CD4-positive, CD25-positive, alpha-beta regulatory T cell (primary cell): ENCODE measurements at regions not wholly inside any gene's neighbourhood (a gene's known extent, or its start where the extent isn't known, plus 50 kb on each side); places are given as distances from the start of the nearest gene placed in this dataset.

ENCODE experiments used
- ATAC-seq, 2 donors: fragments of 150-1000 bp; cut with Tn5 transposase; one replicate each; pipeline ENCODE4 v1.10.0; 2021; ENCODE audit warnings: low read depth in 2 of 2, moderate number of reproducible peaks in 2 of 2, moderate library complexity in 1 of 2
- DNase-seq, 3 donors: peaks; one replicate each; pipeline versions ENCODE4 v3.0.0 to v3.0.0-alpha.2; 2012 to 2022; ENCODE audit warnings: mixed read lengths in 1 of 3
- H3K27ac ChIP-seq: one replicate; pipeline ENCODE4 v1.7.0; 2013; ENCODE audit warnings: mild to moderate bottlenecking, low read length; ENCODE audit not compliant: insufficient read depth, poor library complexity, severe bottlenecking
- H3K27me3 ChIP-seq: one replicate; pipeline ENCODE4 v1.7.0; 2013; ENCODE audit warnings: low read length; ENCODE audit not compliant: control insufficient read depth, insufficient read depth
- H3K36me3 ChIP-seq: one replicate; pipeline ENCODE4 v1.7.0; 2013; ENCODE audit warnings: mild to moderate bottlenecking, low read length, moderate library complexity; ENCODE audit not compliant: control insufficient read depth, insufficient read depth
- H3K4me1 ChIP-seq: 2 replicates; pipeline ENCODE4 v1.7.0; 2013; ENCODE audit warnings: mild to moderate bottlenecking, low read length; ENCODE audit not compliant: insufficient read depth, control insufficient read depth, poor library complexity, severe bottlenecking
- H3K4me3 ChIP-seq: one replicate; pipeline ENCODE4 v1.7.0; 2013; ENCODE audit warnings: low read depth, mild to moderate bottlenecking, low read length, moderate library complexity
- H3K9me3 ChIP-seq, 2 experiments: 1 replicate in 1 of 2; 2 replicates in 1 of 2; pipeline ENCODE4 v1.7.0; 2013; ENCODE audit warnings: low read length in 2 of 2, mild to moderate bottlenecking in 1 of 2, moderate library complexity in 1 of 2; ENCODE audit not compliant: control insufficient read depth in 2 of 2
- H3K27ac Mint-ChIP-seq, 3 donors: one replicate each; pipeline ENCODE4 v1.8.0; 2020 to 2022; ENCODE audit warnings: mild to moderate bottlenecking in 3 of 3, mixed read lengths in 3 of 3, moderate library complexity in 2 of 3
- H3K27me3 Mint-ChIP-seq: one replicate; pipeline ENCODE4 v1.8.0; 2022; ENCODE audit warnings: mild to moderate bottlenecking, mixed read lengths
- H3K36me3 Mint-ChIP-seq: one replicate; pipeline ENCODE4 v1.8.0; 2020; ENCODE audit warnings: mixed read lengths
- H3K4me1 Mint-ChIP-seq, 4 donors: one replicate each; pipeline ENCODE4 v1.8.0; 2020 to 2022; ENCODE audit warnings: mixed read lengths in 4 of 4, mild to moderate bottlenecking in 1 of 4
- H3K4me3 Mint-ChIP-seq, 4 donors: one replicate each; pipeline ENCODE4 v1.8.0; 2020 to 2022; ENCODE audit warnings: mild to moderate bottlenecking in 4 of 4, mixed read lengths in 4 of 4, moderate library complexity in 3 of 4
- H3K9me3 Mint-ChIP-seq, 7 donors: one replicate each; pipeline ENCODE4 v1.8.0; 2020 to 2022; ENCODE audit warnings: mixed read lengths in 7 of 7, mild to moderate bottlenecking in 3 of 7, moderate library complexity in 2 of 7

DNA sequence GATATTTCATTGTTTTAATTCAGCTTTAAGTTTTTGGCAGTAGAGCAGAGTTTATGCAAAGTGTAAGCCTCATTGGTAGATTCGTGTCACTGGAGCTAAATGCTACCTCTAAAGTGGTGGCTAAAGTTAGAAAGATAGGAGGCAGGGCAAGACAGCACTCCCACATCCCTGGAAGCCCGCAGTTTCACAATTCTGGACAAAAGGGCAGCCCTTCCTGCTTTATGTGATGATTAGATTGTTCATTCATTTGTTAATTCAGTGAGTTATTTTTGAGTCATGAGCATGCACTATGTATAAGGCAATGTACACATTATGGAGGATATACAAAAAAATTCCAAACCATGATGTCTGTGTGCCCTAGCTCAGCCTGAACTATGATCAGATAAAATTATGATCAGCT is 52.1 kb upstream of the EIF3M start:
- no peaks in the 10 kb centered on the region for H3K36me3 ChIP-seq
- no peak for ATAC-seq
- peaks cover 4% of the 10 kb centered on the region for H3K27me3 Mint-ChIP-seq

DNA sequence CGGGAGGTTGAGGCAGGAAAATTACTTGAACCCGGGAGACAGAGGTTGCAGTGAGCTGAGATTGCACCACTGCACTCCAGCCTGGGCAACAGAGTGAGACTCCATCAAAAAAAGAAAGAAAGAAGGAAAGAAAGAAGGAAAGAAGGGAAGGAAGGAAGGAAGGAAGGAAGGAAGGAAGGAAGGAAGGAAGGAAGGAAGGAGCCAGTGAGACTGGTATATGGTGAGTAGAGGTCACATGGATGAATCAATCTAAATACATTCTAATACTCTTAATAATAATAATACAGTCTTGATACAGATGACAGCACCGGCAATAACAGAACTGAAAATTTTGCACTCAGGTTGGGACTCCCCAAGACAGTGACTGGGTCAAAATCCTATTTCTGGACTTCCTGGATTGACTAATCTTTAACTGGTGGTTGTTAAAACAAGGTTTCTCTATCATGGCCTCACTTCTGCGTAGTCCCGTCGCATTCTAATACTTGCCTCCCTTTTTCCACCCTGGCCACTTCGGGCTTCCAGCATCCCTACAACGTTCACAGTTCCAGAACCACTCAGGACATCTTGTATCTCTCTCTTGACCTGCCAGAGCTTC is 53.5 kb upstream of the EIF3M start:
- Histone ChIP-seq H3K36me3 (no peaks in the 10 kb centered on the region), H3K9me3 (no peaks in the 10 kb centered on the region), H3K4me1 (no peaks in the 10 kb centered on the region), H3K27ac (no peak overlapping the region), H3K27me3 (no peaks in the 10 kb centered on the region), H3K4me3 (no peak overlapping the region)
- H3K36me3 Mint-ChIP-seq, result no peaks in the 10 kb centered on the region
- H3K4me1 Mint-ChIP-seq, result no peaks in the 10 kb centered on the region
- no peak overlapping the region for H3K4me3 Mint-ChIP-seq
- no peak overlapping the region for H3K27ac Mint-ChIP-seq
- H3K9me3 Mint-ChIP-seq, result peaks cover 0 to 4% (median 0%) of the 10 kb centered on the region in 7 donors
- peaks cover 4% of the 10 kb centered on the region for H3K27me3 Mint-ChIP-seq
- DNase-seq (no peak), ATAC-seq (no peak)

More for the DNA sequence above, 52.1 kb upstream of the EIF3M start:
- no peak overlapping the region for H3K4me3 ChIP-seq
- Mint-ChIP-seq H3K4me3 (no peak overlapping the region), H3K9me3 (peaks cover 0 to 4% (median 0%) of the 10 kb centered on the region in 7 donors), H3K36me3 (no peaks in the 10 kb centered on the region), H3K4me1 (no peaks in the 10 kb centered on the region), H3K27ac (no peak overlapping the region)
- H3K27me3 ChIP-seq, result no peaks in the 10 kb centered on the region
- no peak overlapping the region for H3K27ac ChIP-seq
- no peaks in the 10 kb centered on the region for H3K4me1 ChIP-seq
- H3K9me3 ChIP-seq, result no peaks in the 10 kb centered on the region
- DNase-seq, result no peak

DNA sequence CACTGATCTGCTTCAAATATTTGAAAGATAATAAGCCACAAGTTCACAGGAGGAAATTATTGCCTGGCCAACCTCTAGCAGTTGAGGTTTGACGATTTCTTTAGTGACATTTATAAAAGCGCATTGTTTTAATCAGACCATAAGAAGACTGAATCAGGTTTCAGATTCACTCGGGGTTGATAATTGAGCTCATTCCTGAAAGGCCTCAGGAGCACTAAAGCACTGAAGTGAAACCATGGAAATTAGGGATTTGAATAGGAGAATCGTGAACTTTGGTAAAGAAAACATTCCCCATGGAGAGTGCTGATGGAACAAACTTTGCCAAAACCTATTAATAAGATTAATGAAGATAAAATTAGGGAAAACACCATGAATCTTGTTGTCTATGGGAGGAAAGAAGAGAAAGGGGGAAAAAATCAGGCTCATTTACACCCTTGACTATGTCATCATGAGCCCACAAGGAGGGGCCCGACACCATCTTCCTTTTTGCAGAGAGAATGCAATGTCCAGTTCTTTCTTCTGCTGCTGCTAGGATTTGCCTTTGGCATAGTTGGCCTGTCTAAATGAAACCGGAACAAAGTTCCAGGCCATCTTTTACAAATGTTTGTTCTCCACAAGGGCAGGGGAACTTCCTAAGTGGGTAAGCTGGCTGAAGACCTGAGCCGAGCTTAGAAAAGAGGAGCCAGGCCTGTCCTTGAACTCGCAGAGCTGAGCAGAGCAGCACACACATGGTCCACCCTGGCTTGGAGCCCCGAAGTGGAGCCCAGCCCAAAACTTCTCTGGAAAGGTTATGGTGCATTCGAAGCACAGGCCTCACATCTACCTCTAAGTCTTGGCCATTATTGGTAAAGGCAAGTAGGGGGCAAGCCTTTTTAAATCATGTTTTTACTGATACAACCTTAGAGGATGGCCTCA is 56.1 kb upstream of the EIF3M start:
- no peak overlapping the region for H3K27ac Mint-ChIP-seq
- H3K27me3 ChIP-seq, result no peaks in the 10 kb centered on the region

DNA sequence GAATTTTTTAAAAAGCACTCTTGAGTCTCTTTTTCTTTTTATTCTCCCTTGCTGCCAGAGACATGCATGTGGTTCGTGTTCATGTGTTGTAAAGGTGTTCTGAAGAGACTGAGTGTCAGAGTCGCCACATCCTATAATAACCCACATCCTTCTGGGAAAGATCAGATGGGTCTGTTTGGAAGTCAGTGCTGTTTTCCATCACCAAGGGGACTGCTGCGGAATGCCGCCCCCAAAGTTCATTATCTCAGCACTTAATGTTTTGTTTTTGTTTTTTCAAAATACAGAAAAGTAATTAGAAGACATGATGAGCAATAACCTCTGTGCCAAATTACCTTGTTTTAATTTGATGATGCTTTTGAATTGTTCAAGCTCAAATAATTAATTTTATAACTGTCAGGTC is 56.9 kb upstream of the EIF3M start:
- Histone ChIP-seq H3K36me3 (no peaks in the 10 kb centered on the region), H3K4me3 (no peak overlapping the region), H3K27ac (no peak overlapping the region), H3K4me1 (no peaks in the 10 kb centered on the region), H3K9me3 (no peaks in the 10 kb centered on the region), H3K27me3 (no peaks in the 10 kb centered on the region)
- Mint-ChIP-seq H3K27ac (no peak overlapping the region), H3K4me1 (no peaks in the 10 kb centered on the region), H3K27me3 (peaks cover 4% of the 10 kb centered on the region), H3K9me3 (peaks cover 0 to 6% (median 0%) of the 10 kb centered on the region in 7 donors), H3K4me3 (no peak overlapping the region), H3K36me3 (no peaks in the 10 kb centered on the region)
- ATAC-seq (no peak), DNase-seq (no peak)

More for the DNA sequence above, 56.1 kb upstream of the EIF3M start:
- Mint-ChIP-seq H3K9me3 (peaks cover 0 to 6% (median 0%) of the 10 kb centered on the region in 7 donors), H3K36me3 (no peaks in the 10 kb centered on the region), H3K4me1 (no peaks in the 10 kb centered on the region), H3K4me3 (no peak overlapping the region), H3K27me3 (peaks cover 4% of the 10 kb centered on the region)
- DNase-seq, result no peak
- Histone ChIP-seq H3K36me3 (no peaks in the 10 kb centered on the region), H3K4me3 (no peak overlapping the region), H3K9me3 (no peaks in the 10 kb centered on the region), H3K4me1 (no peaks in the 10 kb centered on the region), H3K27ac (no peak overlapping the region)
- ATAC-seq, result no peak

DNA sequence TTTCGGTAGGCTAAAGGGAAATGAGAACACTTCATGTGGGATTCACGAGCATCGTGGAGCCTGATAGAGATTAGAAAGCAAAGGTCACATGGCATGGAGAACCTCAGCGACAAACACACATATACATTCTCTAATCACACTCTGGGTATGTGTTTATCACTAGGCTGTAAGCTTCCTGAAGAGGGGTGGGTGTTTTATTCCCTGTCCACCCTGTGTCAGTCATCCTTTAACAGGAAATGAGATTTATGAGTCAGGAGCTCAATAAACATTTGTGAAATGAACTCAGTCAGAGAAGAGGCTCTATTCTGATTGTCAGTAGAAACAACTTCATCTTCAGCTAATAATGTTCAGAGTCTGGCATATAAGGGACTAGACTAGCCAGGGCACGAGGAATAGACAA is 71.7 kb upstream of the EIF3M start:
- H3K4me1 Mint-ChIP-seq, result no peaks in the 10 kb centered on the region

DNA sequence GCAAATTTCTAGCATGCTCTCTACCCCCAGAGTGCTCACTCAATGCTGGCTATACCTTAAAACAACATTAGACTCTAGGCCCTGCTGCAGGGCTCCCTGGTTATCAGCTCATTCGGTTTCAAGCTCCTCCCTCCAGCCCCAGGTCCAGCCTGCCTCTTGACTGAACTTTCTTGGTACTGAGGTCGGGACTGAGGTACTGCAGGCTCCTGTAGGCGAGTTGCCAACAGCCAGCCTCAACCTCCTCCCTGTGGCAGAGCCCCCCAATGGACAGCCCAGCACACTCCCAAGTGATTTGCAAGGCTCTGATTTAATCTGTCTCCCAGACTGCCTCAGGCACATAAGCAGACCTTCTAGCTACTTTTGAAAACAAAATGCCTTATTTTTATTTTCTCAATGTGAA is 73.6 kb upstream of the EIF3M start:
- Mint-ChIP-seq H3K27ac (no peak overlapping the region), H3K9me3 (peaks cover 0 to 2% (median 0%) of the 10 kb centered on the region in 7 donors), H3K36me3 (no peaks in the 10 kb centered on the region), H3K4me3 (no peak overlapping the region), H3K4me1 (no peaks in the 10 kb centered on the region), H3K27me3 (peaks cover 21% of the 10 kb centered on the region)
- Histone ChIP-seq H3K27me3 (peaks cover 3% of the 10 kb centered on the region), H3K36me3 (no peaks in the 10 kb centered on the region), H3K27ac (no peak overlapping the region), H3K4me3 (no peak overlapping the region), H3K4me1 (no peaks in the 10 kb centered on the region), H3K9me3 (no peaks in the 10 kb centered on the region)
- DNase-seq (no peak), ATAC-seq (no peak)

More for the DNA sequence above, 71.7 kb upstream of the EIF3M start:
- Mint-ChIP-seq H3K27ac (no peak overlapping the region), H3K9me3 (peaks cover 0 to 3% (median 2%) of the 10 kb centered on the region in 7 donors), H3K27me3 (peaks cover 29% of the 10 kb centered on the region), H3K36me3 (no peaks in the 10 kb centered on the region), H3K4me3 (no peak overlapping the region)
- Histone ChIP-seq H3K4me1 (no peaks in the 10 kb centered on the region), H3K4me3 (no peak overlapping the region), H3K36me3 (no peaks in the 10 kb centered on the region), H3K27ac (no peak overlapping the region), H3K9me3 (no peaks in the 10 kb centered on the region), H3K27me3 (peaks cover 3% of the 10 kb centered on the region)
- ATAC-seq (no peak), DNase-seq (no peak)

DNA sequence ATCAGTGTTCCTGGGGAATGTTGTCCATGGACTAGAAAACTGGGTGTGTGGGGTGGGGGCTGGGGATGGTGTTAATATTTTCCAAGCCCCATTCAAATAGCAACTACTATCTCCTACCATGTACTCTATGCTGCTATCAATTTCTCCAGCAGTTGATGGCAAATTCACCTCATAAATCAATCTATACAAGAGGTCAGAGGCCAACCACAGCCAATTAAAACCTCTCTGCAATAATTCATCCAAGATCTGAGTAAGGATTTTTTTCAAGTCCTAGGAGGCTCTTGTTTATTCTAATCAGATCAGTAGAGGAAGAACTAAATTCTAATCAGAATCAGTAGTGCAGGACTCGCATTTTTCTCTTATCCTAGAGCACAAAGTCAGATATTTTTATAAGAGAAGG is 73.4 kb upstream of the WT1 start:
- Histone ChIP-seq H3K27me3 (peaks cover 3% of the 10 kb centered on the region), H3K4me1 (no peaks in the 10 kb centered on the region), H3K27ac (no peak overlapping the region), H3K4me3 (no peak overlapping the region), H3K9me3 (no peaks in the 10 kb centered on the region), H3K36me3 (no peaks in the 10 kb centered on the region)
- DNase-seq (no peak), ATAC-seq (no peak)
- no peaks in the 10 kb centered on the region for H3K4me1 Mint-ChIP-seq
- H3K4me3 Mint-ChIP-seq, result no peak overlapping the region
- no peak overlapping the region for H3K27ac Mint-ChIP-seq
- no peaks in the 10 kb centered on the region for H3K36me3 Mint-ChIP-seq
- peaks cover 21% of the 10 kb centered on the region for H3K27me3 Mint-ChIP-seq
- H3K9me3 Mint-ChIP-seq, result peaks cover 0 to 2% (median 0%) of the 10 kb centered on the region in 7 donors
